ENCODE measurements at regions not wholly inside any gene's neighbourhood (a gene's known extent, or its start where the extent isn't known, plus 50 kb on each side); places are given as distances from the start of the nearest gene placed in this dataset.

DNA sequence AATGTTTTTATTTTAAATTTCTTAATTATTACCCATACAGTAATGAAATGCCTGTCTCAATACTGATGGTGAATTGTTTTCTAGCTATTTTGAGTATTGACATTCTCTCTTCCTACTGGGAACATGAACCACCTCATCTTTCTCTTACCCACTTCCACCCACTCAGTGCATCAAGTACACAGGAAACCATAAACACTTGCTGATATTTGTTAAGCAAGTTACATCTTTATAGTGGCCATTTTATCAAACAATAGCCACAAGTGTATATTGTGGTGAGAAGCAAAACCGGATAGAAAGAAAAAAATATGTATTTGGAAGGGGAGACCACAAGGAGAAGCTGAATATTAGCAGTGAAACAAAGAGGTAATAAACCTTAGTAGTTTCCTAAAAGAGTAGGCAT lies 368.1 kb upstream of the HNRNPA3 start:
- TF ChIP-seq CTBP1 (IDR thresholded peaks at IDR 0.05; ENCODE audit: borderline replicate concordance): no peak
- no peak for TF ChIP-seq NFRKB (IDR thresholded peaks at IDR 0.05)
- TF ChIP-seq SP1 (IDR thresholded peaks at IDR 0.05): no peak
- no peak for TF ChIP-seq FOXA1 (IDR thresholded peaks at IDR 0.05)
- TF ChIP-seq SUZ12 (IDR thresholded peaks at IDR 0.05): no peak
- TF ChIP-seq FOXM1 (IDR thresholded peaks at IDR 0.05; ENCODE audit: borderline replicate concordance): no peak

All from HEK293T (cell line).